Upper lobe of left lung (tissue), 6 donors: ENCODE measurements at regions not wholly inside any gene's neighbourhood (a gene's known extent, or its start where the extent isn't known, plus 50 kb on each side); places are given as distances from the start of the nearest gene placed in this dataset.

Experiments
- ATAC-seq, 2 donors: fragments of 200-7000 bp; cut with Tn5 transposase; one replicate each; pipeline ENCODE4 v1.9.1; 2022; ENCODE audit warnings: mild to moderate bottlenecking in 2 of 2, moderate library complexity in 2 of 2; ENCODE audit not compliant: low FRiP score in 2 of 2
- DNase-seq, 2 donors: peaks; one replicate each; pipeline ENCODE4 v3.0.0-alpha.2; 2019 to 2020
- H3K27ac ChIP-seq, 4 donors: fragments of 200-600 bp; sonication (generic); one replicate each; pipeline ENCODE4 v1.5.1; 2016 to 2019
- H3K27me3 ChIP-seq, 4 donors: fragments of 200-600 bp; sonication (generic); one replicate each; pipeline ENCODE4 v1.5.1; 2017 to 2019
- H3K36me3 ChIP-seq, 4 donors: fragments of 200-600 bp; sonication (generic); one replicate each; pipeline ENCODE4 v1.5.1; 2016 to 2019
- H3K4me1 ChIP-seq, 4 donors: fragments of 200-600 bp; sonication (generic); one replicate each; pipeline ENCODE4 v1.5.1; 2018 to 2019
- H3K4me3 ChIP-seq, 4 donors: fragments of 200-600 bp; sonication (generic); one replicate each; pipeline ENCODE4 v1.5.1; 2017 to 2019; ENCODE audit warnings: mild to moderate bottlenecking in 2 of 4, moderate library complexity in 1 of 4
- H3K9me3 ChIP-seq, 4 donors: fragments of 200-600 bp; sonication (generic); one replicate each; pipeline ENCODE4 v1.5.1; 2018 to 2019
- CTCF ChIP-seq, 6 experiments: fragments of 450-650 bp in 4 of 6; fragments of 200-600 bp in 2 of 6; sonication (generic) in 2 of 6; IDR thresholded peaks; one replicate each; pipeline ENCODE4 v1.5.1; 2016 to 2019; ENCODE audit warnings: antibody characterized with exemption in 6 of 6
- EP300 ChIP-seq, 4 donors: sonication (generic); formaldehyde crosslinking; IDR thresholded peaks; one replicate each; pipeline ENCODE4 v1.5.1; 2017; ENCODE audit warnings: antibody characterized with exemption in 4 of 4, control low read depth in 2 of 4
- POLR2A ChIP-seq, 4 donors: fragments of 450-650 bp; IDR thresholded peaks; one replicate each; pipeline ENCODE4 v1.5.1; 2016 to 2017; ENCODE audit warnings: antibody characterized with exemption in 4 of 4, mild to moderate bottlenecking in 2 of 4
- POLR2AphosphoS5 ChIP-seq, 2 donors: sonication (generic); formaldehyde crosslinking; IDR thresholded peaks; one replicate each; pipeline ENCODE4 v1.5.1; 2017; ENCODE audit warnings: antibody characterized with exemption in 2 of 2
- WGBS, 2 donors: methylation state at CpG; one replicate each; pipeline ENCODE4 v1.1.5; 2017 to 2018; 5-methylcytosine and 5-hydroxymethylcytosine counted together
- donor health status: DM: no; HTN: no; CAD: no; lungs with moderate emphysema.
- donor health status: DM: no; HTN: yes; CAD: no; lungs with severe emphysema.

- Histone ChIP-seq H3K9me3 (no peaks in the 10 kb centered on the region), H3K27ac (no peak overlapping the region), H3K4me3 (no peak overlapping the region), H3K4me1 (no peaks in the 10 kb centered on the region), H3K27me3 (no peaks in the 10 kb centered on the region), H3K36me3 (no peaks in the 10 kb centered on the region)
- no peak for TF ChIP-seq POLR2A (IDR thresholded peaks at IDR 0.05)
- TF ChIP-seq EP300 (IDR thresholded peaks at IDR 0.05) = no peak
- TF ChIP-seq CTCF (IDR thresholded peaks at IDR 0.05) = no peak
- no peak for TF ChIP-seq POLR2AphosphoS5 (IDR thresholded peaks at IDR 0.05)
- 35 to 66% methylated on average over 1 of the region's 1 CpG for WGBS, 2 donors
- DNase-seq (no peak), ATAC-seq (no peak)
Measured at GRCh38 chr14:62099091-62099490, 336.9 kb downstream of the SNAPC1 start.

GRCh38 chr14:62101189-62101588, 339.0 kb downstream of the SNAPC1 start:
- DNase-seq (no peak), ATAC-seq (no peak)
- no peak overlapping the region for H3K4me3 ChIP-seq
- WGBS, 2 donors = 58 to 82% methylated on average over 1 of the region's 1 CpG
- H3K27me3 ChIP-seq = no peaks in the 10 kb centered on the region
- no peaks in the 10 kb centered on the region for H3K4me1 ChIP-seq
- TF ChIP-seq POLR2AphosphoS5 (IDR thresholded peaks at IDR 0.05) = no peak
- no peak for TF ChIP-seq CTCF (IDR thresholded peaks at IDR 0.05)
- no peak for TF ChIP-seq EP300 (IDR thresholded peaks at IDR 0.05)
- no peak for TF ChIP-seq POLR2A (IDR thresholded peaks at IDR 0.05)
- no peaks in the 10 kb centered on the region for H3K36me3 ChIP-seq
- no peak overlapping the region for H3K27ac ChIP-seq
- H3K9me3 ChIP-seq = no peaks in the 10 kb centered on the region

GRCh38 chr14:62101673-62102348, 339.6 kb downstream of the SNAPC1 start:
- H3K36me3 ChIP-seq = no peaks in the 10 kb centered on the region
- no peak for ATAC-seq
- WGBS, 2 donors = 51 to 58% methylated on average over 3 of the region's 3 CpGs
- DNase-seq = no peak
- H3K27me3 ChIP-seq = no peaks in the 10 kb centered on the region
- TF ChIP-seq POLR2AphosphoS5 (IDR thresholded peaks at IDR 0.05) = no peak
- no peak for TF ChIP-seq CTCF (IDR thresholded peaks at IDR 0.05)
- no peak for TF ChIP-seq EP300 (IDR thresholded peaks at IDR 0.05)
- no peak for TF ChIP-seq POLR2A (IDR thresholded peaks at IDR 0.05)
- H3K27ac ChIP-seq = no peak overlapping the region
- no peaks in the 10 kb centered on the region for H3K9me3 ChIP-seq
- H3K4me3 ChIP-seq = no peak overlapping the region
- no peaks in the 10 kb centered on the region for H3K4me1 ChIP-seq

- ATAC-seq (no peak), DNase-seq (no peak)
- WGBS, 2 donors = 69 to 82% methylated on average over 3 of the region's 3 CpGs
- H3K27ac ChIP-seq = no peak overlapping the region
- no peaks in the 10 kb centered on the region for H3K36me3 ChIP-seq
- TF ChIP-seq CTCF (IDR thresholded peaks at IDR 0.05) (no peak), EP300 (IDR thresholded peaks at IDR 0.05) (no peak), POLR2AphosphoS5 (IDR thresholded peaks at IDR 0.05) (no peak), POLR2A (IDR thresholded peaks at IDR 0.05) (no peak)
- H3K4me1 ChIP-seq = no peaks in the 10 kb centered on the region
- H3K9me3 ChIP-seq = no peaks in the 10 kb centered on the region
- H3K27me3 ChIP-seq = no peaks in the 10 kb centered on the region
- no peak overlapping the region for H3K4me3 ChIP-seq
Measured at GRCh38 chr14:62102349-62102725, 340.1 kb downstream of the SNAPC1 start.

- no peak for ATAC-seq
- WGBS, 2 donors = 88 to 92% methylated on average over 4 of the region's 4 CpGs
Measured at GRCh38 chr14:62103464-62103863, 341.2 kb downstream of the SNAPC1 start.

More at GRCh38 chr14:62103464-62103863, 341.2 kb downstream of the SNAPC1 start:
- no peaks in the 10 kb centered on the region for H3K4me1 ChIP-seq
- DNase-seq = no peak
- H3K27ac ChIP-seq = no peak overlapping the region
- TF ChIP-seq CTCF (IDR thresholded peaks at IDR 0.05) (no peak), POLR2AphosphoS5 (IDR thresholded peaks at IDR 0.05) (no peak), POLR2A (IDR thresholded peaks at IDR 0.05) (no peak), EP300 (IDR thresholded peaks at IDR 0.05) (no peak)
- no peak overlapping the region for H3K4me3 ChIP-seq
- H3K36me3 ChIP-seq = no peaks in the 10 kb centered on the region
- no peaks in the 10 kb centered on the region for H3K9me3 ChIP-seq
- no peaks in the 10 kb centered on the region for H3K27me3 ChIP-seq
